ENCODE measurements at regions not wholly inside any gene's neighbourhood (a gene's known extent, or its start where the extent isn't known, plus 50 kb on each side); places are given as distances from the start of the nearest gene placed in this dataset.

GRCh38 chr18:46190667-46191066 is 86.5 kb downstream of the HAUS1 start:
- POLR2A ChIA-PET, result interaction anchor here (1.2 kb wide), 1 partner anchor 10 kb away, joined by 4 read pairs; no protein-coding TSS in a partner anchor
- H3K9ac ChIP-seq (ENCODE audit: insufficient read depth in 1 of 2, low read depth in 2 of 2, low read length in 2 of 2), result no peak overlapping the region
- no peak overlapping the region for H3K27ac ChIP-seq (ENCODE audit: extremely low read depth, low read depth, low read length)
- in situ Hi-C loops (cut with MboI) (no loop called here), intact Hi-C loops (cut with micrococcal nuclease) (no loop called here)
- H3K27me3 ChIP-seq (ENCODE audit: control insufficient read depth in 2 of 2, insufficient read depth in 2 of 2, low read length in 2 of 2), result no peaks in the 10 kb centered on the region
- no peak overlapping the region for H3K4me3 ChIP-seq
- FAIRE-seq (no peak), ATAC-seq (peak; percentile 55), DNase-seq (ENCODE audit: extremely low read depth in 1 of 4, low spot score in 3 of 4) (no peak)
- H3K36me3 ChIP-seq (ENCODE audit: control insufficient read depth, insufficient read depth, low read length), result no peaks in the 10 kb centered on the region
- peaks cover 3% of the 10 kb centered on the region; the same call in 1 of the 2 replicates for H4K20me1 ChIP-seq (replicated peaks; ENCODE audit: control insufficient read depth, insufficient read depth, low read length)
- no peak overlapping the region for H3K4me2 ChIP-seq (ENCODE audit: insufficient read depth, low read length)
- 88% methylated on average over 2 of the region's 2 CpGs for WGBS (ENCODE audit: insufficient coverage, low coverage, missing lambda C conversion rate)
- CTCF ChIA-PET (ENCODE audit: low intra/inter-chr PET ratio), result no interaction called here
- no peaks in the 10 kb centered on the region; a peak in 1 of 5 replicates for H3K4me1 ChIP-seq (replicated peaks in 1 of 2; ENCODE audit: control insufficient read depth in 2 of 2, insufficient read depth in 2 of 2, low read length in 2 of 2)
- BruUV-seq (replicated peaks), result TSS peak; percentile 32
- H3K9me3 ChIP-seq (replicated peaks; ENCODE audit: control insufficient read depth, insufficient read depth, low read depth, low read length), result no peaks in the 10 kb centered on the region
- H3K9me1 ChIP-seq (ENCODE audit: control insufficient read depth, insufficient read depth, low read length), result no peaks in the 10 kb centered on the region
- no peak for TF ChIP-seq ZNF316 (IDR thresholded peaks at IDR 0.05)
- peaks cover 69% of the 10 kb centered on the region for H3K79me2 ChIP-seq (ENCODE audit: control insufficient read depth, insufficient read depth, low read length)
- no peak overlapping the region for H2AFZ ChIP-seq (ENCODE audit: low read depth, low read length)

GRCh38 chr18:46196627-46197243 is 92.5 kb downstream of the HAUS1 start:
- BruUV-seq (replicated peaks), result no TSS peak
- H3K79me2 ChIP-seq (ENCODE audit: control insufficient read depth, insufficient read depth, low read length), result peaks cover 69% of the 10 kb centered on the region
- peaks cover 0 to 8% of the 10 kb centered on the region in 2 experiments; a peak in 3 of 5 replicates for H3K4me1 ChIP-seq (replicated peaks in 1 of 2; ENCODE audit: control insufficient read depth in 2 of 2, insufficient read depth in 2 of 2, low read length in 2 of 2)
- H2AFZ ChIP-seq (ENCODE audit: low read depth, low read length), result no peak overlapping the region
- H3K4me3 ChIP-seq, result no peak overlapping the region
- in situ Hi-C loops (cut with MboI) (no loop called here), intact Hi-C loops (cut with micrococcal nuclease) (no loop called here)
- ATAC-seq (no peak), FAIRE-seq (no peak), DNase-seq (ENCODE audit: extremely low read depth in 1 of 4, low spot score in 3 of 4) (no peak)
- H3K27ac ChIP-seq (ENCODE audit: extremely low read depth, low read depth, low read length), result no peak overlapping the region
- POLR2A ChIA-PET, result interaction anchor here (0.5 to 0.7 kb wide), 2 partner anchors 25 to 43 kb away, joined by 3 read pairs; no protein-coding TSS in a partner anchor
- CTCF ChIA-PET (ENCODE audit: low intra/inter-chr PET ratio), result interaction anchor here (0.7 kb wide), 1 partner anchor 45 kb away, joined by 5 read pairs; no protein-coding TSS in a partner anchor
- H3K27me3 ChIP-seq (ENCODE audit: control insufficient read depth in 2 of 2, insufficient read depth in 2 of 2, low read length in 2 of 2), result no peaks in the 10 kb centered on the region
- 44% methylated on average over 3 of the region's 4 CpGs for WGBS (ENCODE audit: insufficient coverage, low coverage, missing lambda C conversion rate)
- no peaks in the 10 kb centered on the region for H3K9me3 ChIP-seq (replicated peaks; ENCODE audit: control insufficient read depth, insufficient read depth, low read depth, low read length)
- H3K36me3 ChIP-seq (ENCODE audit: control insufficient read depth, insufficient read depth, low read length), result no peaks in the 10 kb centered on the region; the same call in 2 of the 3 replicates
- H3K4me2 ChIP-seq (ENCODE audit: insufficient read depth, low read length), result no peak overlapping the region
- no peaks in the 10 kb centered on the region; the same call in 1 of the 2 replicates for H4K20me1 ChIP-seq (replicated peaks; ENCODE audit: control insufficient read depth, insufficient read depth, low read length)
- no peak overlapping the region for H3K9ac ChIP-seq (ENCODE audit: insufficient read depth in 1 of 2, low read depth in 2 of 2, low read length in 2 of 2)
- no peaks in the 10 kb centered on the region for H3K9me1 ChIP-seq (ENCODE audit: control insufficient read depth, insufficient read depth, low read length)
- TF ChIP-seq ZBTB40 (IDR thresholded peaks at IDR 0.05) (no peak), ZBTB40 (CRISPR knock-in tag; IDR thresholded peaks at IDR 0.05) (no peak), ZNF212 (CRISPR knock-in tag; IDR thresholded peaks at IDR 0.05) (no peak), SMARCA4 (IDR thresholded peaks at IDR 0.05) (no peak), ZNF184 (CRISPR knock-in tag; IDR thresholded peaks at IDR 0.05) (no peak)
